ENCODE measurements at regions not wholly inside any gene's neighbourhood (a gene's known extent, or its start where the extent isn't known, plus 50 kb on each side); places are given as distances from the start of the nearest gene placed in this dataset.

- H3K4me3 ChIP-seq (ENCODE audit: low read depth, low read length): no peak overlapping the region
- no peak for TF ChIP-seq CTCF (IDR thresholded peaks at IDR 0.05; ENCODE audit: insufficient read depth, low read length, missing control alignments)
- ChIA-PET CTCF (no interaction called here), POLR2A (no interaction called here)
- DNase-seq (ENCODE audit: low read depth, low spot score): no peak
These were observed 135.6 kb upstream of the IRX4 start for GRCh38 chr5:2018390-2018724.

GRCh38 chr5:2017540-2018389 lies 135.0 kb upstream of the IRX4 start:
- POLR2A ChIA-PET: no interaction called here
- no peak for DNase-seq (ENCODE audit: low read depth, low spot score)
- TF ChIP-seq CTCF (IDR thresholded peaks at IDR 0.05; ENCODE audit: insufficient read depth, low read length, missing control alignments): peak; percentile 39
- CTCF ChIA-PET: no interaction called here
- H3K4me3 ChIP-seq (ENCODE audit: low read depth, low read length): no peak overlapping the region

DNA sequence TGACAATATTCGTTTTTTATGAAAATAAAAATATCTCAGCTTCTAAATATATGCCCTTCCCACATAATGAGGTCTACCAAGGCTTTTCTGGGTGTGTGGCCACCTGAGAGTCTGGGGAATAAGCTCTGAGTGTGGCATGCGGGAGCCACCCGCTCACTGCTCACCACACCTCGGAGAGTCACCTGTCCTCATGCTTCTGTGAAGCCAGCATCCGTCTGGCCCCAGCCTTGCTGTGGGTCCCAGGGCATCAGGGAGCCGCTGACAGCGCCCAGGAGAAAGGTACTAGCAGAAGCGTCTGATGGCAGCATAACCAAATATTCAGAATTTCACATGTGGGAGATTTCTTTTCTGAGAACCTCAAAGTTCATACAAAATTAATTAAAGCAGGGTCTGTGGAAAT lies 133.2 kb upstream of the IRX4 start:
- CTCF ChIA-PET: interaction anchor here (0.5 kb wide), 1 partner anchor 252 kb away, joined by 3 read pairs; no protein-coding TSS in a partner anchor
- no peak overlapping the region for H3K4me3 ChIP-seq (ENCODE audit: low read depth, low read length)
- no peak for DNase-seq (ENCODE audit: low read depth, low spot score)
- TF ChIP-seq CTCF (IDR thresholded peaks at IDR 0.05; ENCODE audit: insufficient read depth, low read length, missing control alignments): no peak
- POLR2A ChIA-PET: no interaction called here

- no peak for TF ChIP-seq CTCF (IDR thresholded peaks at IDR 0.05; ENCODE audit: insufficient read depth, low read length, missing control alignments)
- ChIA-PET POLR2A (no interaction called here), CTCF (no interaction called here)
- H3K4me3 ChIP-seq (ENCODE audit: low read depth, low read length): no peak overlapping the region
- no peak for DNase-seq (ENCODE audit: low read depth, low spot score)
These were observed 132.6 kb upstream of the IRX4 start for GRCh38 chr5:2015124-2015848.

GRCh38 chr5:2014058-2014610 lies 131.4 kb upstream of the IRX4 start:
- TF ChIP-seq CTCF (IDR thresholded peaks at IDR 0.05; ENCODE audit: insufficient read depth, low read length, missing control alignments): no peak
- DNase-seq (ENCODE audit: low read depth, low spot score): no peak
- ChIA-PET CTCF (no interaction called here), POLR2A (no interaction called here)
- H3K4me3 ChIP-seq (ENCODE audit: low read depth, low read length): no peak overlapping the region

DNA sequence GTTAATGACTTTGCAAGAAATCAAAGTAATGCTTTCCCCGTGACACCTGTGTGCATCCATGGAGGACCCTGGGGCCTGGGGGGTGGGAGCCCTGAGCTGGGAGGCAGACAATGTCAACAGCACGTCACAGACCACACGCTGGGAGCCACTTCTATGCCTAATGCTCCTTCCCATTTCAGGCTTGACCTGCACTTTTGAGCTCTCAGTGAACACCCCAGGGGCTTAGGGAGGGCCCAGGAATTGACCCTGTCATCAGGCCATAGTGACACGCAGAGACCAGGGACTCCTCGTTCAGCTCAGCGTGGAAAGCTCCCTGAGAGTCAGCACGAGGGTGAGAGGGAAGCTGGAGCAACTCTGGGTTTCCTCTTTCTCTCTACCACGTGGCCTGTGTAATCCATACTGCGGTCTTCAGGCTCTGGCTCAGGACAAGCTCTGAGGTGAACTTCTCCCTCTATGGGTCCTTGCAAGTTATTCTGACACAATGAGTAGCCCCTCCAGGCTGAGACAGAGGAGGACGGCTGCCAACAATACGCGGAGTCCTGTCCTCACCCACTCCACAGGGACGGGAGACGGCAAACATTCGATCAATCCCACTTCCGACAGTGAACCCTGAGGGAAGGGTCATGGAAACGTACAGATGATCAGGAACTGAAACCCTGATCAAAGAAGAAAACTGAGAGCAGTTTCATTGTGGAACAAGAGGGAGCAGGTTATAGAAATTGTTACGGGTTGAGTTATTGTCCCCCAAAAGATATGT lies 130.8 kb upstream of the IRX4 start:
- CTCF ChIA-PET: no interaction called here
- DNase-seq (ENCODE audit: low read depth, low spot score): no peak
- POLR2A ChIA-PET: no interaction called here
- no peak for TF ChIP-seq CTCF (IDR thresholded peaks at IDR 0.05; ENCODE audit: insufficient read depth, low read length, missing control alignments)
- no peak overlapping the region for H3K4me3 ChIP-seq (ENCODE audit: low read depth, low read length)
